H1 (cell line): ENCODE measurements at regions not wholly inside any gene's neighbourhood (a gene's known extent, or its start where the extent isn't known, plus 50 kb on each side); places are given as distances from the start of the nearest gene placed in this dataset.

Source experiments
- CTCF ChIA-PET: fragments of 300-600 bp; sonication (Branson Sonifier 250); formaldehyde crosslinking; loops from one replicate; lab custom pipeline; 2021; ENCODE audit not compliant: partially characterized antibody; lab: Charles Lee
- POLR2A ChIA-PET: fragments of 300-600 bp; sonication (Branson Sonifier 250); formaldehyde crosslinking; loops from one replicate; lab custom pipeline; 2021; ENCODE audit warnings: inconsistent platforms; ENCODE audit not compliant: partially characterized antibody; lab: Charles Lee
- DNase-seq, 2 experiments: peaks; one replicate each; pipeline versions ENCODE4 v3.0.0 to v3.0.0-alpha.2; 2010 to 2022; ENCODE audit warnings: low spot score in 2 of 2, low read depth in 1 of 2, mixed read lengths in 1 of 2
- FAIRE-seq: peaks from 2 replicates; lab custom pipeline; 2011; peaks lifted over from hg19 to GRCh38; lab: Jason Lieb, UNC
- H2AFZ ChIP-seq: 2 replicates; pipeline ENCODE4 v1.8.1; 2012; ENCODE audit warnings: low read length, inconsistent platforms
- H2AK5ac ChIP-seq: 2 replicates; pipeline ENCODE4 v1.6.1; 2013; ENCODE audit warnings: low read depth, low read length
- H2BK120ac ChIP-seq: replicated peaks from 2 replicates; pipeline ENCODE3; 2013; ENCODE audit warnings: low read depth, low read length, inconsistent platforms
- H2BK12ac ChIP-seq: 2 replicates; pipeline ENCODE4 v1.6.1; 2013; ENCODE audit warnings: low read depth, low read length
- H2BK15ac ChIP-seq: 2 replicates; pipeline ENCODE4 v1.6.1; 2013; ENCODE audit warnings: low read length
- H2BK20ac ChIP-seq: 2 replicates; pipeline ENCODE4 v1.6.1; 2013; ENCODE audit warnings: low read length
- H2BK5ac ChIP-seq: 2 replicates; pipeline ENCODE4 v1.6.1; 2013; ENCODE audit warnings: low read depth, low read length
- H3K14ac ChIP-seq: 2 replicates; pipeline ENCODE4 v1.6.1; 2013; ENCODE audit warnings: inconsistent platforms; ENCODE audit not compliant: insufficient read length
- H3K18ac ChIP-seq: 2 replicates; pipeline ENCODE4 v1.6.1; 2013; ENCODE audit warnings: low read length; ENCODE audit errors: extremely low read depth
- H3K23ac ChIP-seq: 2 replicates; pipeline ENCODE4 v1.6.1; 2013; ENCODE audit warnings: inconsistent platforms; ENCODE audit not compliant: insufficient read length
- H3K23me2 ChIP-seq: 2 replicates; pipeline ENCODE4 v1.6.1; 2013; ENCODE audit warnings: low read depth, low read length
- H3K27ac ChIP-seq: 2 replicates; pipeline ENCODE4 v1.6.1; 2011; ENCODE audit warnings: low read depth, low read length, inconsistent platforms
- H3K27me3 ChIP-seq, 4 experiments: replicated peaks in 1 of 4; 1 replicate in 1 of 4; 2 replicates in 3 of 4; pipeline versions ENCODE4 v1.6.1 to v1.8.1; 2011 to 2013; ENCODE audit warnings: low read length in 3 of 4, mild to moderate bottlenecking in 3 of 4, inconsistent platforms in 2 of 4, mixed read lengths in 2 of 4, moderate library complexity in 1 of 4; ENCODE audit not compliant: control insufficient read depth in 3 of 4, insufficient read depth in 3 of 4; ENCODE audit errors: extremely low read depth in 1 of 4
- H3K36me3 ChIP-seq, 4 experiments: 2 replicates each; pipeline versions ENCODE4 v1.6.1 to v1.8.1; 2011 to 2013; ENCODE audit warnings: mild to moderate bottlenecking in 4 of 4, low read length in 3 of 4, moderate library complexity in 2 of 4, control low read depth in 1 of 4, inconsistent platforms in 1 of 4; ENCODE audit not compliant: insufficient read depth in 4 of 4, control insufficient read depth in 2 of 4
- H3K4ac ChIP-seq: replicated peaks from 2 replicates; pipeline ENCODE3; 2013; ENCODE audit warnings: low read length, low read depth, mixed read lengths, inconsistent platforms; ENCODE audit not compliant: insufficient read length
- H3K4me1 ChIP-seq, 4 experiments: replicated peaks in 1 of 4; 1 replicate in 1 of 4; 2 replicates in 3 of 4; pipeline versions ENCODE4 v1.6.1 to v1.8.1; 2011 to 2013; ENCODE audit warnings: low read length in 3 of 4, inconsistent platforms in 2 of 4, mixed read lengths in 1 of 4; ENCODE audit not compliant: insufficient read depth in 4 of 4, control insufficient read depth in 3 of 4
- H3K4me2 ChIP-seq, 2 experiments: 2 replicates each; pipeline versions ENCODE4 v1.6.1 to v1.8.1; 2011 to 2013; ENCODE audit warnings: low read depth in 2 of 2, low read length in 2 of 2, control low read depth in 1 of 2, inconsistent platforms in 1 of 2, mild to moderate bottlenecking in 1 of 2; ENCODE audit not compliant: insufficient read depth in 1 of 2
- H3K4me3 ChIP-seq, 4 experiments: fragments of 200-600, 300-600 bp in 1 of 4; sonication (generic), shearing (Covaris generic), sonication (Bioruptor Twin) in 1 of 4; 2 replicates each; pipeline versions ENCODE4 v1.5.1 to v1.8.1; 2011 to 2016; ENCODE audit warnings: low read length in 4 of 4, low read depth in 3 of 4, control low read depth in 2 of 4, inconsistent platforms in 2 of 4, mild to moderate bottlenecking in 2 of 4, mixed read lengths in 1 of 4, moderate library complexity in 1 of 4; ENCODE audit not compliant: insufficient read depth in 2 of 4; ENCODE audit errors: extremely low read depth in 1 of 4
- H3K56ac ChIP-seq: replicated peaks from 2 replicates; pipeline ENCODE3; 2013; ENCODE audit warnings: low read depth, mild to moderate bottlenecking, mixed read lengths, low read length, inconsistent platforms; ENCODE audit not compliant: insufficient read length
- H3K79me1 ChIP-seq: 2 replicates; pipeline ENCODE4 v1.6.1; 2013; ENCODE audit warnings: low read depth, low read length, control low read depth
- H3K79me2 ChIP-seq, 2 experiments: 2 replicates each; pipeline versions ENCODE4 v1.6.1 to v1.8.1; 2012 to 2013; ENCODE audit warnings: low read length in 2 of 2, mild to moderate bottlenecking in 2 of 2, inconsistent platforms in 1 of 2; ENCODE audit not compliant: insufficient read depth in 2 of 2, control insufficient read depth in 1 of 2
- H3K9ac ChIP-seq, 4 experiments: replicated peaks in 1 of 4; 1 replicate in 1 of 4; 2 replicates in 3 of 4; pipeline versions ENCODE4 v1.6.1 to v1.8.1; 2011 to 2013; ENCODE audit warnings: low read depth in 3 of 4, low read length in 3 of 4, control low read depth in 2 of 4, mild to moderate bottlenecking in 2 of 4, moderate library complexity in 2 of 4, inconsistent platforms in 1 of 4; ENCODE audit errors: extremely low read depth in 1 of 4
- H3K9me3 ChIP-seq, 2 experiments: 2 replicates each; pipeline versions ENCODE4 v1.6.1 to v1.8.1; 2012 to 2013; ENCODE audit warnings: mild to moderate bottlenecking in 2 of 2, moderate library complexity in 2 of 2, control low read depth in 1 of 2, inconsistent platforms in 1 of 2, low read depth in 1 of 2, low read length in 1 of 2, mixed read lengths in 1 of 2; ENCODE audit not compliant: insufficient read depth in 2 of 2
- H4K20me1 ChIP-seq, 2 experiments: replicated peaks in 1 of 2; 2 replicates each; pipeline versions ENCODE3 to v1.8.1; 2011 to 2013; ENCODE audit warnings: inconsistent platforms in 2 of 2, low read length in 2 of 2, mild to moderate bottlenecking in 1 of 2; ENCODE audit not compliant: insufficient read depth in 2 of 2, control insufficient read depth in 1 of 2
- H4K5ac ChIP-seq: 2 replicates; pipeline ENCODE4 v1.6.1; 2013; ENCODE audit warnings: low read length, low read depth, mixed read lengths, inconsistent platforms; ENCODE audit not compliant: insufficient read length
- H4K8ac ChIP-seq: 2 replicates; pipeline ENCODE4 v1.8.0; 2013; ENCODE audit warnings: mild to moderate bottlenecking, moderate library complexity, low read length, inconsistent platforms; ENCODE audit not compliant: insufficient read depth; ENCODE audit errors: extremely low read depth
- H4K91ac ChIP-seq: replicated peaks from 2 replicates; pipeline ENCODE3; 2013; ENCODE audit warnings: low read length, mixed read lengths, inconsistent platforms; ENCODE audit not compliant: insufficient read length
- KDM4A ChIP-seq: IDR thresholded peaks from one replicate; pipeline ENCODE4 v1.7.1; 2012; ENCODE audit warnings: low read depth, mild to moderate bottlenecking, moderate library complexity, low read length, inconsistent platforms; ENCODE audit not compliant: severe bottlenecking
- WGBS, 2 experiments: shearing (Covaris generic) in 1 of 2; methylation state at CpG; one replicate each; pipeline versions ENCODE4 v1.1.6 to v1.1.7; 2013 to 2015; ENCODE audit warnings: low lambda C conversion rate in 2 of 2, mixed read lengths in 2 of 2, inconsistent platforms in 1 of 2, low coverage in 1 of 2, missing lambda C conversion rate in 1 of 2; ENCODE audit not compliant: insufficient replicate concordance in 2 of 2, insufficient coverage in 1 of 2, insufficient read length in 1 of 2; ENCODE audit errors: extremely low coverage in 1 of 2, missing lambda C conversion rate in 1 of 2; 5-methylcytosine and 5-hydroxymethylcytosine counted together

DNA sequence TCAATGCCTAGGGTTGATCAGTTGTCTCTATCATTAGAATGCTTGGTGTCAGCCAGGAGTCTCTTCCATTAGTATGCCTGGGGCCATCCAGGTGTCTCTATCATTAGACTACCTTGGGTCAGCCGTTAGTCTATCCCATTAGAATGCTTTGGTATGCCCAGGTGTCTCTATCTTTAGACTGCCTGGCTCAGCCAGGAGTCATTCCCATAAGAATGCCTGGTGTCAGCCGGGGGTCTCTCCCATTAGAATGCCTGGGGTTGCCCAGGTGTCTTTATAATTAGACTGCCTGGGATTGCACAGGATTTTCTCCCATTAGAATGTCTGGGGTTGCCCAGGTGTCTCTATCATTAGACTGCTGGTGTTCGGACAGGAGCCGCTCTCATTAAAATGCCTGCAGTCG lies 1442.9 kb downstream of the UQCRFS1 start:
- Histone ChIP-seq H4K5ac (no peak overlapping the region), H2BK20ac (no peak overlapping the region), H3K27ac (no peak overlapping the region), H3K4ac (no peak overlapping the region), H3K23me2 (no peaks in the 10 kb centered on the region), H2AFZ (no peak overlapping the region), H3K4me2 (no peak overlapping the region), H2AK5ac (no peak overlapping the region), H3K23ac (no peak overlapping the region), H4K91ac (no peak overlapping the region), H3K14ac (no peak overlapping the region), H3K9me3 (peaks cover 31 to 34% of the 10 kb centered on the region in 2 experiments), H4K8ac (no peak overlapping the region), H3K56ac (no peak overlapping the region), H3K9ac (no peak overlapping the region), H3K36me3 (peaks cover 0 to 25% (median 0%) of the 10 kb centered on the region in 4 experiments; a peak in 2 of 8 replicates), H2BK5ac (no peak overlapping the region), H2BK12ac (no peak overlapping the region), H3K18ac (no peak overlapping the region), H3K27me3 (peaks cover 33 to 69% (median 47%) of the 10 kb centered on the region in 4 experiments), H3K79me2 (no peaks in the 10 kb centered on the region), H2BK15ac (no peak overlapping the region), H3K4me3 (no peak overlapping the region), H3K4me1 (no peaks in the 10 kb centered on the region), H2BK120ac (no peak overlapping the region), H3K79me1 (no peaks in the 10 kb centered on the region), H4K20me1 (no peaks in the 10 kb centered on the region)
- FAIRE-seq (no peak), DNase-seq (no peak)
- CTCF ChIA-PET, result no interaction called here
- WGBS, 2 experiments, result 86% methylated on average over 5 of the region's 5 CpGs; no CpG with 5 or more reads in 1 of the 2 experiments
- POLR2A ChIA-PET, result no interaction called here
- no peak for TF ChIP-seq KDM4A
